GM12878 (cell line): ENCODE measurements at regions not wholly inside any gene's neighbourhood (a gene's known extent, or its start where the extent isn't known, plus 50 kb on each side); places are given as distances from the start of the nearest gene placed in this dataset.

ENCODE experiments used
- ATAC-seq: fragments of 200-7000 bp; cut with Tn5 transposase; 3 replicates; pipeline ENCODE4 v1.9.1; 2020; ENCODE audit warnings: mild to moderate bottlenecking, moderate library complexity
- BruUV-seq: library from RNA; stranded (reverse); fragments of 400-500 nt; replicated peaks from 2 replicates; lab custom pipeline; 2021; lab: Mats Ljungman, UMichigan
- CTCF ChIA-PET: fragments of 300-600 bp; sonication (Branson Sonifier 250); formaldehyde crosslinking; extraction: SDS; loops from one replicate; lab custom pipeline; 2021; ENCODE audit warnings: inconsistent platforms; lab: Yijun Ruan, JAX
- POLR2A ChIA-PET: fragments of 350-600 bp; formaldehyde crosslinking; extraction: SDS; loops from one replicate; lab custom pipeline; 2021; ENCODE audit warnings: inconsistent platforms; lab: Charles Lee
- RAD21 ChIA-PET: fragments of 300-600 bp; sonication (Branson Sonifier 250); formaldehyde crosslinking; loops from one replicate; lab custom pipeline; 2023; ENCODE audit warnings: antibody characterized with exemption; ENCODE audit not compliant: unreplicated experiment; lab: Charles Lee
- SMC1A ChIA-PET: fragments of 300-600 bp; sonication (Branson Sonifier 250); formaldehyde crosslinking; loops from one replicate; lab custom pipeline; 2023; ENCODE audit not compliant: unreplicated experiment, uncharacterized antibody; lab: Charles Lee
- DNase-seq: peaks from one replicate; pipeline ENCODE4 v3.0.0-alpha.2; 2011; ENCODE audit warnings: low read depth, low spot score
- FAIRE-seq: peaks from 3 replicates; lab custom pipeline; 2011; peaks lifted over from hg19 to GRCh38; lab: Jason Lieb, UNC
- H2AFZ ChIP-seq: 2 replicates; pipeline ENCODE4 v1.6.0; 2011; ENCODE audit warnings: low read depth, low read length, control low read depth; ENCODE audit not compliant: control insufficient read depth
- H3K27ac ChIP-seq: 2 replicates; pipeline ENCODE4 v1.5.1; 2011; ENCODE audit warnings: control low read depth; ENCODE audit not compliant: control insufficient read depth, insufficient read depth
- H3K27me3 ChIP-seq, 2 experiments: replicated peaks in 1 of 2; 2 replicates each; pipeline versions ENCODE4 v1.6.0 to v1.6.1; 2011; ENCODE audit warnings: low read length in 1 of 2; ENCODE audit not compliant: control insufficient read depth in 2 of 2, insufficient read depth in 2 of 2
- H3K36me3 ChIP-seq, 2 experiments: 2 replicates each; pipeline ENCODE4 v1.5.1; 2011; ENCODE audit warnings: low read length in 1 of 2; ENCODE audit not compliant: control insufficient read depth in 2 of 2, insufficient read depth in 2 of 2
- H3K4me1 ChIP-seq: 2 replicates; pipeline ENCODE4 v1.6.1; 2011; ENCODE audit warnings: mild to moderate bottlenecking, low read length, moderate library complexity, mixed read lengths; ENCODE audit not compliant: control insufficient read depth, insufficient read depth
- H3K4me2 ChIP-seq: 2 replicates; pipeline ENCODE4 v1.6.0; 2011; ENCODE audit warnings: control low read depth; ENCODE audit not compliant: control insufficient read depth, insufficient read depth
- H3K4me3 ChIP-seq: fragments of 200-600 bp; sonication (generic); 2 replicates; pipeline ENCODE4 v1.5.1; 2016
- H3K79me2 ChIP-seq: 2 replicates; pipeline ENCODE4 v1.6.0; 2011; ENCODE audit warnings: low read length; ENCODE audit not compliant: control insufficient read depth, insufficient read depth
- H3K9ac ChIP-seq: 2 replicates; pipeline ENCODE4 v1.8.0; 2011; ENCODE audit warnings: low read length, control low read depth, mixed read lengths; ENCODE audit not compliant: control insufficient read depth, insufficient read depth
- H3K9me3 ChIP-seq: replicated peaks from 3 replicates; pipeline ENCODE4 v1.5.1; 2011; ENCODE audit warnings: mild to moderate bottlenecking, low read length; ENCODE audit not compliant: control insufficient read depth, insufficient read depth
- H4K20me1 ChIP-seq: 2 replicates; pipeline ENCODE4 v1.6.0; 2011; ENCODE audit not compliant: control insufficient read depth, insufficient read depth
- CBFB ChIP-seq: IDR thresholded peaks from 2 replicates; pipeline ENCODE4 v1.6.1; 2016; ENCODE audit warnings: antibody characterized with exemption, low read depth
- DPF2 ChIP-seq: fragments of 450-650 bp; IDR thresholded peaks from 2 replicates; pipeline ENCODE4 v1.6.1; 2017; ENCODE audit warnings: mild to moderate bottlenecking
- EED ChIP-seq: sonication (generic); IDR thresholded peaks from 2 replicates; pipeline ENCODE4 v1.6.1; 2016; ENCODE audit warnings: antibody characterized with exemption, low read depth
- ETV6 ChIP-seq, 2 experiments: fragments of 450-650 bp in 1 of 2; IDR thresholded peaks in 1 of 2; conservative IDR thresholded peaks in 1 of 2; 2 replicates each; pipeline ENCODE4 v1.6.1; 2014; ENCODE audit warnings: antibody characterized with exemption in 1 of 2, borderline replicate concordance in 1 of 2, low read depth in 1 of 2, mild to moderate bottlenecking in 1 of 2, moderate library complexity in 1 of 2
- JUNB ChIP-seq: IDR thresholded peaks from 2 replicates; pipeline ENCODE4 v1.6.1; 2016; ENCODE audit warnings: antibody characterized with exemption, mild to moderate bottlenecking
- KAT2A ChIP-seq: conservative IDR thresholded peaks from 2 replicates; pipeline ENCODE4 v1.6.1; 2011; ENCODE audit warnings: low read depth, low read length; ENCODE audit not compliant: control insufficient read depth
- NFYA ChIP-seq: IDR thresholded peaks from 2 replicates; pipeline ENCODE4 v1.6.1; 2011; ENCODE audit warnings: low read depth, mild to moderate bottlenecking, low read length, improper control_type of control experiment, borderline replicate concordance
- RFX5 ChIP-seq: IDR thresholded peaks from 2 replicates; pipeline ENCODE4 v1.6.1; 2011; ENCODE audit warnings: low read depth, low read length, improper control_type of control experiment
- SMAD1 ChIP-seq: fragments of 450-650 bp; IDR thresholded peaks from 2 replicates; pipeline ENCODE4 v1.6.1; 2018; ENCODE audit warnings: mild to moderate bottlenecking, low read depth; ENCODE audit not compliant: partially characterized antibody
- SRF ChIP-seq, 2 experiments: IDR thresholded peaks; 2 replicates each; pipeline ENCODE4 v1.6.1; 2011; ENCODE audit warnings: low read depth in 2 of 2, low read length in 2 of 2, mild to moderate bottlenecking in 1 of 2, moderate library complexity in 1 of 2
- ZNF207 ChIP-seq: fragments of 450-650 bp; IDR thresholded peaks from 2 replicates; pipeline ENCODE4 v1.6.1; 2014; ENCODE audit warnings: antibody characterized with exemption, mild to moderate bottlenecking, borderline replicate concordance
- WGBS: methylation state at CpG from one replicate; pipeline ENCODE4 v1.1.6; 2016; ENCODE audit warnings: low lambda C conversion rate; ENCODE audit not compliant: insufficient replicate concordance, insufficient coverage; ENCODE audit errors: missing lambda C conversion rate; 5-methylcytosine and 5-hydroxymethylcytosine counted together
- in situ Hi-C: fragments of 300-500 bp; cut with MboI; formaldehyde crosslinking; loops from 9 replicates; pipeline ENCODE4 v1.14.3; 2018; ENCODE audit warnings: mixed read lengths
- intact Hi-C: fragments of 100-400 bp; cut with micrococcal nuclease; formaldehyde crosslinking; loops from one replicate; pipeline ENCODE4 v1.14.2; 2022; ENCODE audit not compliant: unreplicated experiment
- TF ChIP-seq, protein P1 (sequence below): IDR thresholded peaks from 2 replicates; pipeline ENCODE4 v1.6.1; 2012; ENCODE audit warnings: improper control_type of control experiment, low read depth, low read length; ENCODE audit not compliant: insufficient replicate concordance

GRCh38 chr1:43058545-43059360 lies 100.1 kb upstream of the SLC2A1 start:
- in situ Hi-C loops (no loop called here), intact Hi-C loops (no loop called here)
- Histone ChIP-seq H3K9me3 (no peaks in the 10 kb centered on the region; the same call in 2 of the 3 replicates), H3K36me3 (no peaks in the 10 kb centered on the region), H3K79me2 (no peaks in the 10 kb centered on the region), H3K9ac (no peak overlapping the region), H4K20me1 (no peaks in the 10 kb centered on the region), H3K27ac (no peak overlapping the region), H2AFZ (peak overlapping the region; percentile 61), H3K27me3 (no peaks in the 10 kb centered on the region), H3K4me2 (no peak overlapping the region), H3K4me1 (no peaks in the 10 kb centered on the region), H3K4me3 (no peak overlapping the region)
- TF ChIP-seq SMAD1 (no peak), SRF (IDR thresholded peaks at IDR 0.05; ENCODE audit: low read depth in 2 of 2, low read length in 2 of 2) (no peak), JUNB (no peak), ETV6 (conservative IDR thresholded peaks at IDR 0.05 in 1 of 2, IDR thresholded peaks at IDR 0.05 in 1 of 2; ENCODE audit: borderline replicate concordance in 1 of 2, low read depth in 1 of 2) (no peak), CBFB (no peak), KAT2A (no peak), RFX5 (no peak), EED (no peak), ZNF207 (no peak), DPF2 (no peak), NFYA (no peak)
- TF ChIP-seq, protein P1, sequence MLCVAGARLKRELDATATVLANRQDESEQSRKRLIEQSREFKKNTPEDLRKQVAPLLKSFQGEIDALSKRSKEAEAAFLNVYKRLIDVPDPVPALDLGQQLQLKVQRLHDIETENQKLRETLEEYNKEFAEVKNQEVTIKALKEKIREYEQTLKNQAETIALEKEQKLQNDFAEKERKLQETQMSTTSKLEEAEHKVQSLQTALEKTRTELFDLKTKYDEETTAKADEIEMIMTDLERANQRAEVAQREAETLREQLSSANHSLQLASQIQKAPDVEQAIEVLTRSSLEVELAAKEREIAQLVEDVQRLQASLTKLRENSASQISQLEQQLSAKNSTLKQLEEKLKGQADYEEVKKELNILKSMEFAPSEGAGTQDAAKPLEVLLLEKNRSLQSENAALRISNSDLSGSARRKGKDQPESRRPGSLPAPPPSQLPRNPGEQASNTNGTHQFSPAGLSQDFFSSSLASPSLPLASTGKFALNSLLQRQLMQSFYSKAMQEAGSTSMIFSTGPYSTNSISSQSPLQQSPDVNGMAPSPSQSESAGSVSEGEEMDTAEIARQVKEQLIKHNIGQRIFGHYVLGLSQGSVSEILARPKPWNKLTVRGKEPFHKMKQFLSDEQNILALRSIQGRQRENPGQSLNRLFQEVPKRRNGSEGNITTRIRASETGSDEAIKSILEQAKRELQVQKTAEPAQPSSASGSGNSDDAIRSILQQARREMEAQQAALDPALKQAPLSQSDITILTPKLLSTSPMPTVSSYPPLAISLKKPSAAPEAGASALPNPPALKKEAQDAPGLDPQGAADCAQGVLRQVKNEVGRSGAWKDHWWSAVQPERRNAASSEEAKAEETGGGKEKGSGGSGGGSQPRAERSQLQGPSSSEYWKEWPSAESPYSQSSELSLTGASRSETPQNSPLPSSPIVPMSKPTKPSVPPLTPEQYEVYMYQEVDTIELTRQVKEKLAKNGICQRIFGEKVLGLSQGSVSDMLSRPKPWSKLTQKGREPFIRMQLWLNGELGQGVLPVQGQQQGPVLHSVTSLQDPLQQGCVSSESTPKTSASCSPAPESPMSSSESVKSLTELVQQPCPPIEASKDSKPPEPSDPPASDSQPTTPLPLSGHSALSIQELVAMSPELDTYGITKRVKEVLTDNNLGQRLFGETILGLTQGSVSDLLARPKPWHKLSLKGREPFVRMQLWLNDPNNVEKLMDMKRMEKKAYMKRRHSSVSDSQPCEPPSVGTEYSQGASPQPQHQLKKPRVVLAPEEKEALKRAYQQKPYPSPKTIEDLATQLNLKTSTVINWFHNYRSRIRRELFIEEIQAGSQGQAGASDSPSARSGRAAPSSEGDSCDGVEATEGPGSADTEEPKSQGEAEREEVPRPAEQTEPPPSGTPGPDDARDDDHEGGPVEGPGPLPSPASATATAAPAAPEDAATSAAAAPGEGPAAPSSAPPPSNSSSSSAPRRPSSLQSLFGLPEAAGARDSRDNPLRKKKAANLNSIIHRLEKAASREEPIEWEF: no peak
- FAIRE-seq: no peak
- no peak for DNase-seq
- ATAC-seq: no peak
- BruUV-seq: no TSS peak
- ChIA-PET RAD21 (no interaction called here), POLR2A (interaction anchor here (1.2 kb wide), 1 partner anchor 136 kb away, joined by 3 read pairs; no protein-coding TSS in a partner anchor), CTCF (interaction anchor here (0.7 to 1.2 kb wide), 4 partner anchors 15 to 212 kb away, joined by 3 to 5 read pairs (median 3); partner anchors contain the start of gene ZNF691), SMC1A (interaction anchor here (0.6 to 1.5 kb wide), 3 partner anchors 11 to 146 kb away, joined by 3 to 5 read pairs (median 4); no protein-coding TSS in a partner anchor)
- WGBS: 18% methylated on average over 7 of the region's 12 CpGs
